ENCODE measurements at regions not wholly inside any gene's neighbourhood (a gene's known extent, or its start where the extent isn't known, plus 50 kb on each side); places are given as distances from the start of the nearest gene placed in this dataset.
"Not testable (repeated sequence)": the region's sequence is repeated elsewhere in the genome, so short reads cannot be mapped to it uniquely, and the experiment has no call there.

- H3K9me3 ChIP-seq (replicated peaks; ENCODE audit: control insufficient read depth, insufficient read depth, low read depth, low read length); H3K4me3 ChIP-seq; H3K9ac ChIP-seq (ENCODE audit: insufficient read depth in 1 of 2, low read depth in 2 of 2, low read length in 2 of 2); CTCF ChIA-PET (ENCODE audit: low intra/inter-chr PET ratio); H3K4me1 ChIP-seq (replicated peaks in 1 of 2; ENCODE audit: control insufficient read depth in 2 of 2, insufficient read depth in 2 of 2, low read length in 2 of 2); H3K27me3 ChIP-seq (ENCODE audit: control insufficient read depth in 2 of 2, insufficient read depth in 2 of 2, low read length in 2 of 2); H3K27ac ChIP-seq (ENCODE audit: extremely low read depth, low read depth, low read length); DNase-seq (ENCODE audit: extremely low read depth in 1 of 4, low spot score in 3 of 4); H4K20me1 ChIP-seq (replicated peaks; ENCODE audit: control insufficient read depth, insufficient read depth, low read length); H3K4me2 ChIP-seq (ENCODE audit: insufficient read depth, low read length); H3K9me1 ChIP-seq (ENCODE audit: control insufficient read depth, insufficient read depth, low read length); H2AFZ ChIP-seq (ENCODE audit: low read depth, low read length); BruUV-seq (replicated peaks); H3K79me2 ChIP-seq (ENCODE audit: control insufficient read depth, insufficient read depth, low read length); FAIRE-seq; POLR2A ChIA-PET; ATAC-seq; H3K36me3 ChIP-seq (ENCODE audit: control insufficient read depth, insufficient read depth, low read length): not testable (repeated sequence)
- in situ Hi-C loops (cut with MboI) (loop anchor here (5.0 kb wide), 1 partner anchor 189 kb away; no protein-coding TSS in a partner anchor), intact Hi-C loops (cut with micrococcal nuclease) (loop anchor here (5.0 kb wide), 1 partner anchor 194 kb away; no protein-coding TSS in a partner anchor)
- whole genome bisulfite sequencing (ENCODE audit: insufficient coverage, low coverage, missing lambda C conversion rate) = 0% methylated on average over 2 of the region's 3 CpGs
These were observed 250.6 kb upstream of the CXorf66 start for GRCh38 chrX:140215894-140216293.

- H3K4me3 ChIP-seq; intact Hi-C loops (cut with micrococcal nuclease); CTCF ChIA-PET (ENCODE audit: low intra/inter-chr PET ratio); ATAC-seq; DNase-seq (ENCODE audit: extremely low read depth in 1 of 4, low spot score in 3 of 4); H3K27me3 ChIP-seq (ENCODE audit: control insufficient read depth in 2 of 2, insufficient read depth in 2 of 2, low read length in 2 of 2); POLR2A ChIA-PET; H3K27ac ChIP-seq (ENCODE audit: extremely low read depth, low read depth, low read length); H4K20me1 ChIP-seq (replicated peaks; ENCODE audit: control insufficient read depth, insufficient read depth, low read length); H3K9me1 ChIP-seq (ENCODE audit: control insufficient read depth, insufficient read depth, low read length); H2AFZ ChIP-seq (ENCODE audit: low read depth, low read length); H3K9me3 ChIP-seq (replicated peaks; ENCODE audit: control insufficient read depth, insufficient read depth, low read depth, low read length); H3K36me3 ChIP-seq (ENCODE audit: control insufficient read depth, insufficient read depth, low read length); FAIRE-seq; H3K4me1 ChIP-seq (replicated peaks in 1 of 2; ENCODE audit: control insufficient read depth in 2 of 2, insufficient read depth in 2 of 2, low read length in 2 of 2); in situ Hi-C loops (cut with MboI); H3K9ac ChIP-seq (ENCODE audit: insufficient read depth in 1 of 2, low read depth in 2 of 2, low read length in 2 of 2); BruUV-seq (replicated peaks); H3K4me2 ChIP-seq (ENCODE audit: insufficient read depth, low read length); H3K79me2 ChIP-seq (ENCODE audit: control insufficient read depth, insufficient read depth, low read length): not testable (repeated sequence)
- WGBS (ENCODE audit: insufficient coverage, low coverage, missing lambda C conversion rate) = 0% methylated on average over 1 of the region's 3 CpGs
These were observed 249.2 kb upstream of the CXorf66 start for GRCh38 chrX:140214518-140214917.
